ENCODE measurements at regions not wholly inside any gene's neighbourhood (a gene's known extent, or its start where the extent isn't known, plus 50 kb on each side); places are given as distances from the start of the nearest gene placed in this dataset.

- TF ChIP-seq ZNF232 (CRISPR knock-in tag; IDR thresholded peaks at IDR 0.05) (no peak), NR3C1 (CRISPR knock-in tag; conservative IDR thresholded peaks at IDR 0.05; ENCODE audit: low read depth) (no peak), NFYB (CRISPR knock-in tag; conservative IDR thresholded peaks at IDR 0.05; ENCODE audit: low read depth) (no peak), GTF2I (CRISPR knock-in tag; conservative IDR thresholded peaks at IDR 0.05) (no peak), CREB1 (CRISPR knock-in tag; IDR thresholded peaks at IDR 0.05) (no peak), NFE2L1 (CRISPR knock-in tag; IDR thresholded peaks at IDR 0.05) (no peak), MAX (CRISPR knock-in tag; IDR thresholded peaks at IDR 0.05) (no peak), MYBL2 (CRISPR knock-in tag; IDR thresholded peaks at IDR 0.05) (no peak), JUN (CRISPR knock-in tag; IDR thresholded peaks at IDR 0.05) (no peak)
- TF ChIP-seq, protein P1, sequence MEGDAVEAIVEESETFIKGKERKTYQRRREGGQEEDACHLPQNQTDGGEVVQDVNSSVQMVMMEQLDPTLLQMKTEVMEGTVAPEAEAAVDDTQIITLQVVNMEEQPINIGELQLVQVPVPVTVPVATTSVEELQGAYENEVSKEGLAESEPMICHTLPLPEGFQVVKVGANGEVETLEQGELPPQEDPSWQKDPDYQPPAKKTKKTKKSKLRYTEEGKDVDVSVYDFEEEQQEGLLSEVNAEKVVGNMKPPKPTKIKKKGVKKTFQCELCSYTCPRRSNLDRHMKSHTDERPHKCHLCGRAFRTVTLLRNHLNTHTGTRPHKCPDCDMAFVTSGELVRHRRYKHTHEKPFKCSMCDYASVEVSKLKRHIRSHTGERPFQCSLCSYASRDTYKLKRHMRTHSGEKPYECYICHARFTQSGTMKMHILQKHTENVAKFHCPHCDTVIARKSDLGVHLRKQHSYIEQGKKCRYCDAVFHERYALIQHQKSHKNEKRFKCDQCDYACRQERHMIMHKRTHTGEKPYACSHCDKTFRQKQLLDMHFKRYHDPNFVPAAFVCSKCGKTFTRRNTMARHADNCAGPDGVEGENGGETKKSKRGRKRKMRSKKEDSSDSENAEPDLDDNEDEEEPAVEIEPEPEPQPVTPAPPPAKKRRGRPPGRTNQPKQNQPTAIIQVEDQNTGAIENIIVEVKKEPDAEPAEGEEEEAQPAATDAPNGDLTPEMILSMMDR (IDR thresholded peaks at IDR 0.05) = no peak
These were observed 304.6 kb upstream of the KCNMB2 start for GRCh38 chr3:178231645-178232044.
